GM04504 (cell line): ENCODE measurements at regions not wholly inside any gene's neighbourhood (a gene's known extent, or its start where the extent isn't known, plus 50 kb on each side); places are given as distances from the start of the nearest gene placed in this dataset.

Experiments used
- DNase-seq: peaks from one replicate; pipeline ENCODE4 v3.0.0-alpha.2; 2012; ENCODE audit warnings: low read depth

- DNase-seq: no peak
Observed at GRCh38 chr6:165873976-165874375, 210.9 kb upstream of the PDE10A start.

- no peak for DNase-seq
Observed at GRCh38 chr6:165872811-165873210, 209.8 kb upstream of the PDE10A start.

DNA sequence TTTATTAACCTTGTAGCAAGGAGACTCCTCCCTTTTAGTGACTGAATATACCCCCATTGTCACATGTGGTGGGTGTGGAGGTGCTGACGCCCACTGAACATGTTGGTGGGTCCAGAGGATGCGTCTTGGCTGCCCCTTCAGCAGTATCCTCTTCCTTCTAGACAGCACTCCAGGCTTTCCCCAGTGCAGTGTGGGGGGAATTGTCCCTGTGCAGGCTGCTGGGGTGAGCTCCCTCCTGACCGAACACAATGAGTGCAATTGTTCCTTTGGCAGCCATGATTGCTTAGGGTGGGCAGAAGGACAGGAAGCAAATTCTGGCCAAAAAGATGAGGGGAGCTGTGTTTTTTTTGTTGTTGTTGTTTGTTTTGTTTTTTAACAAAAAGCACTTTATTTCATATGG, 209.3 kb upstream of the PDE10A start:
- no peak for DNase-seq

DNA sequence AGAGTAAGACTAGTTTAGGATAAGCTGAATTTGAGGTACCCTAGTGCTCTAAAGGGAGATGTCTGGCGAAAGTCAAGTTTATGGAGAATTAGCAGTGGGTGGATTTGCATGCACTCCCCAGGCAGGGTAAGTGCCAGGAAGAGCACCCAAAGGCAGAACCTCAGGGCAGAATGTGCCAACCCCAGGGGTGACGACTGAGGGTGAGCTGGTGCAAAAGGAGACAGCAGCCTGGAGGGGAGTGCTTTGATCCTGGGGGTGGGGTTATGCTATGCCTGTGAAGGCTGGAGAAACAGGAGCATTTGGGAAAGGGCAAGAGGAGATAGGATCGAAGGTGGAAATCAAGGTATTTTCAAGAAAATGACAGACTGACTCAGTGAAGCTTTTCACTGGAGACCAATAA, 208.5 kb upstream of the PDE10A start:
- DNase-seq: no peak

DNA sequence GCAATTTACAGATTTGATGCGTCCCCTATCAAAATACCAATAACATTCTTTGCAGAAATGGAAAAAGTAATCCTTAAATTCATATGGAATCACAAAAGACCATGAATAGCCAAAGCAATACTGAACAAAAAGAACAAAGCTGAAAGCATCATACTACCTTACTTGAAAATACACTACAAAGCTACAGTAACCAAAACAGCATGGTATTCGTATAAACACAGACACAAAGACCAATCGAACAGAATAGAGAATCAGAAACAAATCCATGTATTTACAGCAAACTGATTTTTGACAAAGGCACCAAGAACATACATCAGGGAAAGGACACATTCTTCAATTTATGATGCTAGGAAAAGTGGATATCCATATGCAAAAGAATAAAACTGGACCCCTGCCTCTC, 206.5 kb upstream of the PDE10A start:
- no peak for DNase-seq

DNA sequence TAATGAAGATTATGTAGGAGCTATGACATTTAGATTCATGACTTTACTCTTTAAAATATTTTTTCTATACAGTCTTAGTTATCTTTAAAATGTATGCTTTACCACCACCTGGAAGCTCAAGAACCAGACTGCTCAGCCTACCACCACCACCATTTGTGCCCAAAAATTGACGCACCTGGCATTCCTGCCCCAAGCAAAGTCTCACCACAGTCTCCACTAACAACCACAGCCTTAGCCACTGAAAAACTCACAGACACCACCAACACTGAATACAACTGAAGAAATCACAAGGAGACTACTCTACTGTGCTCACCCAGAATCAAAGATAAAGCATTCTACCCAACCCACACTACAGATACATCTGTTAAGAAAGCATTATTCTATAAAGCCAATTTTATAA, 201.9 kb upstream of the PDE10A start:
- no peak for DNase-seq

- DNase-seq: no peak
Observed at GRCh38 chr6:165864218-165864617, 201.2 kb upstream of the PDE10A start.

DNA sequence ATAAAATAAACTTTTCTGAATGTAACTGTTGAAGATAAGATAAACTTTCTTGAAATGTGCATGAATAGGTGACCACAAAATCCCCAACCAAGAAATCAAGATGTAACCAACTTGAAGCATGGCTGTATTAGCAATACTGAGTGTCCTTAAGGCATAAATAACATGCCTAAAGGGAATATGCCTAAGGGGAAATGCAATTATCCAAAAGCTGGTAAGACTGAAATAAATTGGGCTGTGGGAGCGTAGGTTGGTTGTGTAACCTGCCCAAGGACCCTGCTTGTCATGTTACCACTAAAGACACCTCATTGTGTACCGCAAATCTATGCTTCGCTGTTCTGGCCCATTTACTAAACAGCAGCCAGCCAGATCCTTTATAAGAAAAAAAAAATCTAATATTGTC, 200.8 kb upstream of the PDE10A start:
- DNase-seq: no peak

GRCh38 chr6:165862813-165863212, 199.8 kb upstream of the PDE10A start:
- DNase-seq: no peak

DNA sequence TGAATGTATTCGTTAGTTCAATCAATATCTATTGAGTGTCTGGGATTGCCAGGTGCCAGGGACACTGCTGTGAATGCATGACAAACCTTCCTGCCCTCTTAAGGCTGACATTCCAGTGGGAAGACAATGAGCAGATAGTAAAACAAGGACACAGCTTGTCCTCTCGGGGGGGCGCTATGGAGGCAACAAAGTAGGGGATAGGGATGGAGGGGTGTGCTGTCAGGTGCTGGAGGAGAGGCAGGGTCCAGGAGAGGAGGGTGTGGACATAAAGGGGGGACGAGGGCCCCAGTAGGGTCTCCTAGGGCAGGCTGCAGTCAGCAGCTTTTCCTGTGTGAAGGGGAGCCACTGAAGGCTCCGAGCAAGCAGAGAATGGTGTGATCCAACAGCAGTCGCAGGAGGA, 198.2 kb upstream of the PDE10A start:
- no peak for DNase-seq

GRCh38 chr6:165858586-165858985, 195.5 kb upstream of the PDE10A start:
- DNase-seq: no peak

DNA sequence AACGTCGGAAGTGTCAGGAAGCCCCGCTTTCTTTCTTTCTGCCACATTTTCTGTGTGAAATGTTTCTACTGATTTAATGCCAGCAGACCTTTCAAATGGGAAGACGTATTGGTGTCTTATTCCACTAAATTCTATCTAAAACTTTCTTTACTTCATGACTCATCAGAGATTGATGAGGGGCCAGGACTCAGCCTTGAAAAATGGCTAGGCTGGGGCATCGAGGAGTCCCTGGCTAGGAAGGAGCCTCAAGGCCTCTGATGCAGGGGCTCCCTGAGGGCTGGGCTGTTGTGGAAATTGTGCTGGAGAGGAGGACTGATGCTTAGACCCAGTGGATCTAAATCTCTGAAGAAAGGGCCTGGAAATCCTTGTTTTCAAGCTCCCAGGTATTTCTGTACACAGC, 192.8 kb upstream of the PDE10A start:
- no peak for DNase-seq

DNA sequence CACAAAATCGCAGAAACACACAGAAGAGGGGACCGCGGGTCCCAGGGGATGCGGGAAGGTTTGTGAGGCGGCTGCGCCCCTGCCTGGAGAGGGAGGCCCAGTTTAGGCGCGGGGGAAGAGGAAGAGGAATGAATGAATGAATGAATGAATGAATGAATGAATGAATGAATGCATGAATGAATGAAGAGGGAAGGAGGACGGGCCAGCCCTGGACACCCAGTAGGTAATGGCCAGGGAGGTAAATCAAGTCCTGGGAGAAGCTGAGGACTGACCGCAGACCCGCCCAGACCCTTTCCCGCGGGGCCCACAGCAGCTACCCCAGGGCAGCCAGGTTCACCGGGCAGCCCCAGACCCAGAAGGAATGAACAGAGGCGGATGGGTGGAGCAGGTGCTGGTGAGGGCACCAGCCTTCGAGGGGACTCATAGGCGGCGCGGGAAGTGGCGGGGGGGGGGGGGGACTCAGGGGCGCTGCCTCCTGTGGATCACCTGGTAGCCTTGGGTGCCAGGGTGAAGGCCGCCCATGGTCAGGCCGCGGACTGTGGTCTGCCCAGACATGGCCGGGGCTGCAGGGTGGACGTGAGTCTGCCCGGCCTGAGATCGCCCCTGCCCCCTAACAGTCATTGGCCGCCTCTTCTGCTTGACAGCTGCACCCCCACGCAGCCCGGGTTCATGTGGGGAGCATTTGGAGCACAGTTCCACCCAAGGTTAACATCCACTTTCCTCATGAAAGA, 192.0 kb upstream of the PDE10A start:
- DNase-seq: no peak

GRCh38 chr6:165854061-165854862, 191.2 kb upstream of the PDE10A start:
- DNase-seq: no peak

DNA sequence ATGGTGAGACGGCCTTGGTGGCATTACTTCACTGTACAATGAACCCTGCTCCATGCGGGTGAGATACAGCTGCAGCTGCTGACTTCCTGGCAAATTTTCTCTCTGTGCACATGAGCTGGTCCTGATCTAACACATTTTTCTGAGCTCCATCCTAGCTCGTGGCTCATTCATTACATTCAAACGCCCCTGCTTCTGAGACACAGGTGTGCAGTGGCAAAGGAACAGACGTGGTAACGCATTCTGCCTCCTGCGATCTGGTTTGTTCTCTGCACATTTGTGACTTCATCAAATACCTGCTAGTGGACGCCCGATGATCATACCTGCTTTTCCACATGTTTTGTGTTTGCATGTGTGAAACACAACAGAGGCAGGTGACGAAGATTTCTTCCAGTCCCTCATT, 189.6 kb upstream of the PDE10A start:
- DNase-seq: no peak

DNA sequence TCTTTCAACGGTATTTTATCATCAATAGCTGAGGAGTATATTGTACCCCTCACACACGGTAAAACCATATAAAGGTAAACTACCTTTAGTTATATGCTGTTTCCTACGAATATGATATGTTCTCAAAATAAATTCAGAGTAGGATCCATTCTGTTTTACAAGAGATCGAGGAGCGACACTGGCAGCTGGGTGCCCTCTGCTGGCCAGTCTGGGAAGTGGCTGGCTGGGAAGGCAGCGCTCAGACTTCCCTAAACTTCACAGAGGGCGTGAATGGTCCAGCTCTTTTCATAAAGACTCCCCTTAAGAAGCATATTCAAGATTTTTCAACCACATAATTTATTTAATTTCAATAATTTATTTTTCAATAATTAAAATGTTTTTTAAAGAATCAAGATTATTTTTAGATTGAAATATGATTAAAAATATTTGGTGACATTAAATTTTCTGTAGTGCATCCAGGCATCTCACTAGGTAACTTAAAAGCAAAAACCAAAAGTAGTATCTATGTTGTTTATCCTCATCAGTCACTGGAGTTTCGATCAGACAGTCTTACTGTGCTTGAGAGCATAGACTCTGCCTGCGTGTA, 187.5 kb upstream of the PDE10A start:
- no peak for DNase-seq

DNA sequence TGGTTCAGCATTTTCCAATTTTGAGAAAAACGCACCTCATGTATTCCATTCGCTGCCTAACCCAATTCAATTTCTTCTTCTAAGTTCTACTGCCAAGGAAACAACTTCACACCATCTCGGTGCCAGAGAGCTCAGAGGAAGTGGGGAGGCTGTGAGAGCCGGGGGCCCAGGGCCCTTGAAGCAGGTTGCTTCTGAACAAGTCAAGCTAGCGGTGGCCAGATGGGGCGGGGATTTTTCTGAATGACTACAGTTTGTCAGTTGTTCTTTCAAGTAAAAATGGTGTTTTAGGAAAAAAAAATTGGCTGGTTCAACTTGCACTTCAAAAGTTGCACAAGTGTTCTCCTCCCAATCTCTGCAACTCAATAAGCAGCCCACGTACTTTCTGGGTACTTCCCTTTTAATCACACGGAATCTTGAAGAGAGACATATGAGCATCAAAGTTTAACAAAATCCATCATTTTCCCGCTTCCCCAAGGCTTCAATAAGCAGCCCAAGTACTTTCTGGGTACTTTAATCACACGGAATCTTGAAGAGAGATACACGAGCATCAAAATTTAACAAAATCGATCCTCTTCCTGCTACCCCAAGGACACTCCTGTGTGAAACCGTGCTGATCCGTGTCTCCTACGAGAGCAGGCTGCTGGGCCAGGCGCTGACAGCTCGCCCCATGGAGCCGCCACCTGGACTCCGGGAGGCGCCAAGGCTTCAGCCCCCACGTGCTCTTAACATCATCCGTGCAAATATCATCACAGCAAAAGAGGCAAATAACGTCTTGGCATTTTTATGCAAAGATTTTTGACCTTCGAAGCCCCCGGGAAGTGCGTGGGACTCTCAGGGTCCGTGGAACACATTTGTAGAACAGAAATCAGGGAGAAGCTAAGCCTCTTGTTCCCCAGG, 186.7 kb upstream of the PDE10A start:
- DNase-seq: no peak

DNA sequence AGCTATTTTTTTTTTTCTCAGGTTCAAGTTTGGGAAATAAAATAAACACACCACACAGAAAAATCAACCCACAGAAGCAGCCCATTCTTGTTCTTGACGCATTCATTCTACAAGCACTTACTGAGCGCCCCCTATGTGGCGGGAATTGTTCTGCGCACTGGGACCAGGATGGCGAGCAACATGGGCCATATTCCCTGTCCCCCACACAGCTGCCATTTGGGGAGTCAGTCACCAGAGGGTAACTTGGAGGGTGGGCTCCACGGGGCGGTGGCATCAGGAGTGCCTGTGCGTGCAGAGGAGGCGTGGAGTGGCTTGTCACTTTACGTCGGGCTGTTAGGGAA, 185.0 kb upstream of the PDE10A start:
- DNase-seq: no peak

GRCh38 chr6:165847407-165848085, 184.5 kb upstream of the PDE10A start:
- DNase-seq: no peak

DNA sequence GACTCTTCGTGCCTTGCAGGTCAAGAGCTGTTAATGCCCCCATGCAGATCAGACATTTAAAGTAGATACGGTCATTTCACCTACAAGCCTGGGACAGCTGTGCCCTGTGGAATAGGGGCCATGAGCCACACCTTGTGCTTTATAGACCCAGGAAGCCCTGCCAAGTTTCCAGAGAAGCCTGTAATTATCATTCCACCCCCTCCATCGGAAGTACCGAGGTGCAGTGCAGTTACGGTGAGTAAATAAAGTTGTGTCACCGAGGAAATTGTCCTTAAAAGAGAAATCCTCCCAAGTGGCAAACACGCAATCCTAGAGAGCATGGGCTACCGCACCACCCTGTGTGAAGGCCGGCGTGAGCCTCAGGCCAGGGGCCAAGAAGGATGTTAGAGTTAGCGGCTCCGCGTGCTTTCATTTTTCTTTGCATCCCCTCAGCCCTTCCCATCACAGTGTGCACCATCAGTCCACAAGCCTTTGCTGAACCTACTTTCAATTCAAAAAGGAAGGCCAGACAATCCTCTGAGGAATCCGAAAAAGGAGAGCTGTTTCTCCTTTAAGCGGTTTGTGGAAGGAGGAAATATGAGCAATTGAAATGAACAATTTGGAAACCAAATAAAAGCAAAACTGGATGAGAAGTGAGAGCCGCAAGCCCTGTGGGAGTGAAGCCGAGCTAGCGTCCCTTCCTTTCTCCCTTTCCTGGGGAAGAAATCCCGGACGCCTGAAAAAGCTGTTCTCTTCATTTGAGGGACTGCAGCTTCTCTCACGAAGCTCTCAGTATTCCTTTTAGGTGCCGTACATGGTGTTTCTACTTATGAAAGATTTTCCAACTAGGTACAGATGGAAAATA, 183.3 kb upstream of the PDE10A start:
- no peak for DNase-seq

- DNase-seq: no peak
Observed at GRCh38 chr6:165845493-165845892, 182.5 kb upstream of the PDE10A start.
